GM18520 (cell line): ENCODE measurements at regions not wholly inside any gene's neighbourhood (a gene's known extent, or its start where the extent isn't known, plus 50 kb on each side); places are given as distances from the start of the nearest gene placed in this dataset.
"Not testable (repeated sequence)": the region's sequence is repeated elsewhere in the genome, so short reads cannot be mapped to it uniquely, and the experiment has no call there.

Experiments
- ATAC-seq: cut with Tn5 transposase; IDR thresholded peaks from one replicate; pipeline ENCODE4 v1.9.1; 2021; ENCODE audit not compliant: unreplicated experiment

GRCh38 chr5:100066020-100066419 is 469.2 kb upstream of the FAM174A start:
- not testable (repeated sequence) for ATAC-seq

GRCh38 chr5:100043475-100043874 is 491.7 kb upstream of the FAM174A start:
- ATAC-seq = no peak

- ATAC-seq = no peak
These were observed 508.6 kb upstream of the FAM174A start for GRCh38 chr5:100026606-100027005.

GRCh38 chr5:100023536-100023935 is 511.6 kb upstream of the FAM174A start:
- ATAC-seq = no peak

- no peak for ATAC-seq
These were observed 517.5 kb upstream of the FAM174A start for GRCh38 chr5:100017520-100018262.

GRCh38 chr5:100013305-100013704 is 521.9 kb upstream of the FAM174A start:
- ATAC-seq = not testable (repeated sequence)

GRCh38 chr5:100011160-100011559 is 524.0 kb upstream of the FAM174A start:
- not testable (repeated sequence) for ATAC-seq

- ATAC-seq = no peak
These were observed 530.2 kb upstream of the FAM174A start for GRCh38 chr5:100004969-100005368.

GRCh38 chr5:99998319-99998718 is 536.9 kb upstream of the FAM174A start:
- ATAC-seq = no peak

- no peak for ATAC-seq
These were observed 539.8 kb upstream of the FAM174A start for GRCh38 chr5:99995407-99995806.

GRCh38 chr5:99973779-99974178 is 561.4 kb upstream of the FAM174A start:
- no peak for ATAC-seq

- ATAC-seq = no peak
These were observed 579.2 kb upstream of the FAM174A start for GRCh38 chr5:99955962-99956361.

GRCh38 chr5:99955006-99955405 is 580.2 kb upstream of the FAM174A start:
- no peak for ATAC-seq

- ATAC-seq = no peak
These were observed 585.1 kb upstream of the FAM174A start for GRCh38 chr5:99949969-99950524.

- no peak for ATAC-seq
These were observed 585.8 kb upstream of the FAM174A start for GRCh38 chr5:99949361-99949760.

- no peak for ATAC-seq
These were observed 586.3 kb upstream of the FAM174A start for GRCh38 chr5:99948850-99949249.

GRCh38 chr5:99945478-99946442 is 589.4 kb upstream of the FAM174A start:
- no peak for ATAC-seq

GRCh38 chr5:99940540-99940939 is 594.6 kb upstream of the FAM174A start:
- no peak for ATAC-seq

GRCh38 chr5:99936911-99937310 is 598.3 kb upstream of the FAM174A start:
- ATAC-seq = no peak

- no peak for ATAC-seq
These were observed 605.4 kb upstream of the FAM174A start for GRCh38 chr5:99929806-99930135.

GRCh38 chr5:99929067-99929805 is 605.9 kb upstream of the FAM174A start:
- no peak for ATAC-seq
